ENCODE measurements at regions not wholly inside any gene's neighbourhood (a gene's known extent, or its start where the extent isn't known, plus 50 kb on each side); places are given as distances from the start of the nearest gene placed in this dataset.

- DNase-seq (ENCODE audit: extremely low read depth in 1 of 4, low spot score in 3 of 4), result no peak
- no TSS peak for BruUV-seq (replicated peaks)
- FAIRE-seq, result no peak
- ATAC-seq, result no peak
- H3K9ac ChIP-seq (ENCODE audit: insufficient read depth in 1 of 2, low read depth in 2 of 2, low read length in 2 of 2), result no peak overlapping the region
- H2AFZ ChIP-seq (ENCODE audit: low read depth, low read length), result no peak overlapping the region
- no peaks in the 10 kb centered on the region for H3K4me1 ChIP-seq (replicated peaks in 1 of 2; ENCODE audit: control insufficient read depth in 2 of 2, insufficient read depth in 2 of 2, low read length in 2 of 2)
- CTCF ChIA-PET (ENCODE audit: low intra/inter-chr PET ratio), result no interaction called here
- TF ChIP-seq LARP7 (IDR thresholded peaks at IDR 0.05), result no peak
- TF ChIP-seq JUND (IDR thresholded peaks at IDR 0.05; ENCODE audit: borderline replicate concordance, low read depth, low read length), result no peak
- TF ChIP-seq JUND (tag; IDR thresholded peaks at IDR 0.05; ENCODE audit: borderline replicate concordance, low read depth, low read length), result 0 out of 3 replicates have a peak, but pooled peaks have one; percentile 15
- intact Hi-C loops (cut with micrococcal nuclease) (no loop called here), in situ Hi-C loops (cut with MboI) (no loop called here)
- no peaks in the 10 kb centered on the region for H3K79me2 ChIP-seq (ENCODE audit: control insufficient read depth, insufficient read depth, low read length)
- H3K27me3 ChIP-seq (ENCODE audit: control insufficient read depth in 2 of 2, insufficient read depth in 2 of 2, low read length in 2 of 2), result no peaks in the 10 kb centered on the region
- no peak overlapping the region for H3K4me2 ChIP-seq (ENCODE audit: insufficient read depth, low read length)
- POLR2A ChIA-PET, result no interaction called here
- WGBS (ENCODE audit: insufficient coverage, low coverage, missing lambda C conversion rate), result 0% methylated on average over 4 of the region's 4 CpGs
- H3K9me1 ChIP-seq (ENCODE audit: control insufficient read depth, insufficient read depth, low read length), result no peaks in the 10 kb centered on the region
- H3K36me3 ChIP-seq (ENCODE audit: control insufficient read depth, insufficient read depth, low read length), result no peaks in the 10 kb centered on the region
- no peaks in the 10 kb centered on the region for H3K9me3 ChIP-seq (replicated peaks; ENCODE audit: control insufficient read depth, insufficient read depth, low read depth, low read length)
- H3K4me3 ChIP-seq, result no peak overlapping the region
- no peaks in the 10 kb centered on the region for H4K20me1 ChIP-seq (replicated peaks; ENCODE audit: control insufficient read depth, insufficient read depth, low read length)
- H3K27ac ChIP-seq (ENCODE audit: extremely low read depth, low read depth, low read length), result no peak overlapping the region
Measured at GRCh38 chr3:55198554-55198953, 270.7 kb upstream of the LRTM1 start.

DNA sequence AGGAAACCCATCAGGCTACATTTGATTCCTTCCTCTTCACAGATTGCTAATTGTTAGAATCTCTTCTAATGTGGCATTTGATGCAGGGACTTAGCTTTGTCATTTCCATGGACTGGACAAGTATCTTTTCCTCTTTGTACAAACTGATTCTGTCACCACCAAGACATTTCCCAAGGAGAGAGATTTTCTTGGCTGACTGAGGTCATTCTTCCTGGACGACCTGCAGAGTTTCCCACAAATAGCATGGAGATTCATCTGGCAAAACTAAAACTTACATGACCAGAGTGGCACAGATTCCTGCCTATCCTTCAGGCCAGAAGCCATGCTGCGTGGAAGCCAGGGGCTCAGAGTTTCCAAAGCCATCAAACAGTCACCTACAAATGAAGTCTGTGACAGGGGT is 269.2 kb upstream of the LRTM1 start:
- Histone ChIP-seq H3K4me1 (replicated peaks in 1 of 2; ENCODE audit: control insufficient read depth in 2 of 2, insufficient read depth in 2 of 2, low read length in 2 of 2) (no peaks in the 10 kb centered on the region), H3K27me3 (ENCODE audit: control insufficient read depth in 2 of 2, insufficient read depth in 2 of 2, low read length in 2 of 2) (no peaks in the 10 kb centered on the region), H3K9me3 (replicated peaks; ENCODE audit: control insufficient read depth, insufficient read depth, low read depth, low read length) (no peaks in the 10 kb centered on the region), H2AFZ (ENCODE audit: low read depth, low read length) (no peak overlapping the region), H4K20me1 (replicated peaks; ENCODE audit: control insufficient read depth, insufficient read depth, low read length) (no peaks in the 10 kb centered on the region), H3K36me3 (ENCODE audit: control insufficient read depth, insufficient read depth, low read length) (no peaks in the 10 kb centered on the region), H3K9me1 (ENCODE audit: control insufficient read depth, insufficient read depth, low read length) (no peaks in the 10 kb centered on the region), H3K4me2 (ENCODE audit: insufficient read depth, low read length) (no peak overlapping the region), H3K79me2 (ENCODE audit: control insufficient read depth, insufficient read depth, low read length) (no peaks in the 10 kb centered on the region), H3K9ac (ENCODE audit: insufficient read depth in 1 of 2, low read depth in 2 of 2, low read length in 2 of 2) (no peak overlapping the region), H3K4me3 (no peak overlapping the region), H3K27ac (ENCODE audit: extremely low read depth, low read depth, low read length) (no peak overlapping the region)
- no TSS peak for BruUV-seq (replicated peaks)
- FAIRE-seq (no peak), ATAC-seq (no peak), DNase-seq (ENCODE audit: extremely low read depth in 1 of 4, low spot score in 3 of 4) (no peak)
- 4% methylated on average over 2 of the region's 2 CpGs for WGBS (ENCODE audit: insufficient coverage, low coverage, missing lambda C conversion rate)
- ChIA-PET CTCF (ENCODE audit: low intra/inter-chr PET ratio) (no interaction called here), POLR2A (no interaction called here)
- in situ Hi-C loops (cut with MboI), result no loop called here
- intact Hi-C loops (cut with micrococcal nuclease), result no loop called here
- TF ChIP-seq, protein P1, sequence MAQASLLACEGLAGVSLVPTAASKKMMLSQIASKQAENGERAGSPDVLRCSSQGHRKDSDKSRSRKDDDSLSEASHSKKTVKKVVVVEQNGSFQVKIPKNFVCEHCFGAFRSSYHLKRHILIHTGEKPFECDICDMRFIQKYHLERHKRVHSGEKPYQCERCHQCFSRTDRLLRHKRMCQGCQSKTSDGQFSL (CRISPR knock-in tag; IDR thresholded peaks at IDR 0.05), result no peak
- TF ChIP-seq, protein P1 (tag; IDR thresholded peaks at IDR 0.05), result no peak
- no peak for TF ChIP-seq STAG1 (CRISPR knock-in tag; IDR thresholded peaks at IDR 0.05; ENCODE audit: borderline replicate concordance)
- no peak for TF ChIP-seq ZNF175 (CRISPR knock-in tag; IDR thresholded peaks at IDR 0.05; ENCODE audit: low read depth)
- no peak for TF ChIP-seq FOXJ2 (tag; IDR thresholded peaks at IDR 0.05)
- TF ChIP-seq, protein P2, sequence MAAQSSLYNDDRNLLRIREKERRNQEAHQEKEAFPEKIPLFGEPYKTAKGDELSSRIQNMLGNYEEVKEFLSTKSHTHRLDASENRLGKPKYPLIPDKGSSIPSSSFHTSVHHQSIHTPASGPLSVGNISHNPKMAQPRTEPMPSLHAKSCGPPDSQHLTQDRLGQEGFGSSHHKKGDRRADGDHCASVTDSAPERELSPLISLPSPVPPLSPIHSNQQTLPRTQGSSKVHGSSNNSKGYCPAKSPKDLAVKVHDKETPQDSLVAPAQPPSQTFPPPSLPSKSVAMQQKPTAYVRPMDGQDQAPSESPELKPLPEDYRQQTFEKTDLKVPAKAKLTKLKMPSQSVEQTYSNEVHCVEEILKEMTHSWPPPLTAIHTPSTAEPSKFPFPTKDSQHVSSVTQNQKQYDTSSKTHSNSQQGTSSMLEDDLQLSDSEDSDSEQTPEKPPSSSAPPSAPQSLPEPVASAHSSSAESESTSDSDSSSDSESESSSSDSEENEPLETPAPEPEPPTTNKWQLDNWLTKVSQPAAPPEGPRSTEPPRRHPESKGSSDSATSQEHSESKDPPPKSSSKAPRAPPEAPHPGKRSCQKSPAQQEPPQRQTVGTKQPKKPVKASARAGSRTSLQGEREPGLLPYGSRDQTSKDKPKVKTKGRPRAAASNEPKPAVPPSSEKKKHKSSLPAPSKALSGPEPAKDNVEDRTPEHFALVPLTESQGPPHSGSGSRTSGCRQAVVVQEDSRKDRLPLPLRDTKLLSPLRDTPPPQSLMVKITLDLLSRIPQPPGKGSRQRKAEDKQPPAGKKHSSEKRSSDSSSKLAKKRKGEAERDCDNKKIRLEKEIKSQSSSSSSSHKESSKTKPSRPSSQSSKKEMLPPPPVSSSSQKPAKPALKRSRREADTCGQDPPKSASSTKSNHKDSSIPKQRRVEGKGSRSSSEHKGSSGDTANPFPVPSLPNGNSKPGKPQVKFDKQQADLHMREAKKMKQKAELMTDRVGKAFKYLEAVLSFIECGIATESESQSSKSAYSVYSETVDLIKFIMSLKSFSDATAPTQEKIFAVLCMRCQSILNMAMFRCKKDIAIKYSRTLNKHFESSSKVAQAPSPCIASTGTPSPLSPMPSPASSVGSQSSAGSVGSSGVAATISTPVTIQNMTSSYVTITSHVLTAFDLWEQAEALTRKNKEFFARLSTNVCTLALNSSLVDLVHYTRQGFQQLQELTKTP (IDR thresholded peaks at IDR 0.05; ENCODE audit: low read depth in 1 of 2, partially characterized antibody in 2 of 2), result no peak
- no peak for TF ChIP-seq NCOA2 (IDR thresholded peaks at IDR 0.05; ENCODE audit: partially characterized antibody in 2 of 2)
- no peak for TF ChIP-seq CBX3 (IDR thresholded peaks at IDR 0.05; ENCODE audit: borderline replicate concordance in 1 of 2, low read length in 2 of 2)
